ENCODE measurements at regions not wholly inside any gene's neighbourhood (a gene's known extent, or its start where the extent isn't known, plus 50 kb on each side); places are given as distances from the start of the nearest gene placed in this dataset.
"Not testable (repeated sequence)": the region's sequence is repeated elsewhere in the genome, so short reads cannot be mapped to it uniquely, and the experiment has no call there.

DNA sequence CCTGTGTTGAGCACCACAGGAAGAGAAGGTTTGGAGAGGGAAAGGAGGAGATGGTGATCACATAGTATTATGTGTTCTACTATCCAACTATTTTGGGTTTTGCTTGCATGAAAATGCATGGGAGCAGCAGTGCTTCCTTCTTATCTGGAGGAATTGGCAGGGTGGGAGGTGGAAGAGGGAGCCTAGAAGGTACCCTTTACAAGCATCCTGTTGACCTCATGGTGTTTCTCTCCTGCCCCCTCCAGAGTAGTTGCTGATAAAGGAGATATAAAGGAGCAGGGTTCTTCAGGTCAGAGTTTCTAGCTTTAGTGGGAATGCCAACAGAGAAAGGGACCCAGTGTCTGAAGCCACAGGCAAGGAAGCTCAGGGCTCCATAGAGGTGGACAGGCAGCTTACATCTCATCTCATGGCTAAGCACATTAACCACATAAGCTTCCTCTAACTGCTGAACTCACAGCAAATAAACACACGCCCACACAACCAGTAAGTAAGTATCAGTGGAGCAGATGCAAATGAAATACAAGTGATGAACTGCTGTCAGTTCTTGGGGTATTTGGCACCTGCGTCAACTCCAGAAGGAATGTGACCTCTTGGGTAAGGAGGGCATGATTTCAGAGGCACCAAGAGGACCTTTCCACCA is 174.2 kb upstream of the SLC38A2 start:
- H3K27ac ChIP-seq (ENCODE audit: poor library complexity, severe bottlenecking), result peak overlapping the region; percentile 98
- peak; percentile 28; the same call in 1 of the 3 replicates for ATAC-seq (ENCODE audit: low read depth)
- no peak for TF ChIP-seq CTCF (IDR thresholded peaks at IDR 0.05; ENCODE audit: poor library complexity, severe bottlenecking)

GRCh38 chr12:46543378-46543795 is 170.8 kb upstream of the SLC38A2 start:
- not testable (repeated sequence) for H3K27me3 ChIP-seq (ENCODE audit: insufficient read depth, poor library complexity, severe bottlenecking); H3K9me3 ChIP-seq (ENCODE audit: severe bottlenecking); DNase-seq (ENCODE audit: low spot score); ATAC-seq (ENCODE audit: low read depth); H3K27ac ChIP-seq (ENCODE audit: poor library complexity, severe bottlenecking); H3K36me3 ChIP-seq (ENCODE audit: low read depth); H3K4me3 ChIP-seq (ENCODE audit: severe bottlenecking)
- H3K4me1 ChIP-seq (ENCODE audit: insufficient read depth, poor library complexity, severe bottlenecking), result peaks cover 22% of the 10 kb centered on the region

More for the DNA sequence above, 174.2 kb upstream of the SLC38A2 start:
- no peak for DNase-seq (ENCODE audit: low spot score)
- no peaks in the 10 kb centered on the region for H3K36me3 ChIP-seq (ENCODE audit: low read depth)
- H3K4me3 ChIP-seq (ENCODE audit: severe bottlenecking), result no peak overlapping the region
- no peaks in the 10 kb centered on the region for H3K9me3 ChIP-seq (ENCODE audit: severe bottlenecking)
- peaks cover 54% of the 10 kb centered on the region for H3K4me1 ChIP-seq (ENCODE audit: insufficient read depth, poor library complexity, severe bottlenecking)
- no peaks in the 10 kb centered on the region for H3K27me3 ChIP-seq (ENCODE audit: insufficient read depth, poor library complexity, severe bottlenecking)

- DNase-seq (ENCODE audit: low spot score), result no peak
- no peak for ATAC-seq (ENCODE audit: low read depth)
- no peaks in the 10 kb centered on the region for H3K36me3 ChIP-seq (ENCODE audit: low read depth)
- H3K4me3 ChIP-seq (ENCODE audit: severe bottlenecking), result no peak overlapping the region
- no peaks in the 10 kb centered on the region for H3K27me3 ChIP-seq (ENCODE audit: insufficient read depth, poor library complexity, severe bottlenecking)
- no peaks in the 10 kb centered on the region for H3K9me3 ChIP-seq (ENCODE audit: severe bottlenecking)
- no peak for TF ChIP-seq CTCF (IDR thresholded peaks at IDR 0.05; ENCODE audit: poor library complexity, severe bottlenecking)
- H3K4me1 ChIP-seq (ENCODE audit: insufficient read depth, poor library complexity, severe bottlenecking), result no peaks in the 10 kb centered on the region
- no peak overlapping the region for H3K27ac ChIP-seq (ENCODE audit: poor library complexity, severe bottlenecking)
These were observed 166.4 kb upstream of the SLC38A2 start for GRCh38 chr12:46538976-46539375.

GRCh38 chr12:46537387-46537955 is 164.9 kb upstream of the SLC38A2 start:
- no peaks in the 10 kb centered on the region for H3K36me3 ChIP-seq (ENCODE audit: low read depth)
- DNase-seq (ENCODE audit: low spot score) (no peak), ATAC-seq (ENCODE audit: low read depth) (no peak)
- no peaks in the 10 kb centered on the region for H3K27me3 ChIP-seq (ENCODE audit: insufficient read depth, poor library complexity, severe bottlenecking)
- no peak overlapping the region for H3K4me3 ChIP-seq (ENCODE audit: severe bottlenecking)
- TF ChIP-seq CTCF (IDR thresholded peaks at IDR 0.05; ENCODE audit: poor library complexity, severe bottlenecking), result no peak
- H3K27ac ChIP-seq (ENCODE audit: poor library complexity, severe bottlenecking), result no peak overlapping the region
- no peaks in the 10 kb centered on the region for H3K9me3 ChIP-seq (ENCODE audit: severe bottlenecking)
- no peaks in the 10 kb centered on the region for H3K4me1 ChIP-seq (ENCODE audit: insufficient read depth, poor library complexity, severe bottlenecking)

- not testable (repeated sequence) for H3K9me3 ChIP-seq (ENCODE audit: severe bottlenecking); DNase-seq (ENCODE audit: low spot score); H3K27ac ChIP-seq (ENCODE audit: poor library complexity, severe bottlenecking); ATAC-seq (ENCODE audit: low read depth); H3K36me3 ChIP-seq (ENCODE audit: low read depth); H3K27me3 ChIP-seq (ENCODE audit: insufficient read depth, poor library complexity, severe bottlenecking); H3K4me1 ChIP-seq (ENCODE audit: insufficient read depth, poor library complexity, severe bottlenecking); H3K4me3 ChIP-seq (ENCODE audit: severe bottlenecking)
These were observed 163.7 kb upstream of the SLC38A2 start for GRCh38 chr12:46536316-46536715.

DNA sequence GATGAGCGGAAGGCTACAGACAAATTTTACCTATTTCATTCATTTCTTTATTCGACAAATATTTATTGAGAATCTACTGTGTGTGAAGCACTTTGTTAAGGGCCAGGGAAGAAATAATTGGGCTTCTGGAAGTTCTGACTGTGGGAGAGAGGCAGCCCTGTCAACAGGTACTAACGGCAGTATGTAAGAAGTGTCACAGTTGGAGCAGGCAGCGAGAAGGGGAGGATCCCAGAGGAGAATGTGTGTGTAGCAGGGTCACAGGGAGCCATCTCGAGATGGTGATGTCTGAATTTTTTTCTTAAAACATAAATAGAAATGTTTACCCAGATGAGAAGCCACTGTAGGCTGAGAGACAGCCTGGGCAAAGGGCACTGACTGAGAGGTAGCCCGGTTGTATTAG is 163.3 kb upstream of the SLC38A2 start:
- H3K27ac ChIP-seq (ENCODE audit: poor library complexity, severe bottlenecking), result no peak overlapping the region
- no peaks in the 10 kb centered on the region for H3K4me1 ChIP-seq (ENCODE audit: insufficient read depth, poor library complexity, severe bottlenecking)
- H3K36me3 ChIP-seq (ENCODE audit: low read depth), result no peaks in the 10 kb centered on the region
- ATAC-seq (ENCODE audit: low read depth) (no peak), DNase-seq (ENCODE audit: low spot score) (no peak)
- no peaks in the 10 kb centered on the region for H3K9me3 ChIP-seq (ENCODE audit: severe bottlenecking)
- TF ChIP-seq CTCF (IDR thresholded peaks at IDR 0.05; ENCODE audit: poor library complexity, severe bottlenecking), result no peak
- no peak overlapping the region for H3K4me3 ChIP-seq (ENCODE audit: severe bottlenecking)
- no peaks in the 10 kb centered on the region for H3K27me3 ChIP-seq (ENCODE audit: insufficient read depth, poor library complexity, severe bottlenecking)

Data from RWPE2 (cell line).